ENCODE measurements at regions not wholly inside any gene's neighbourhood (a gene's known extent, or its start where the extent isn't known, plus 50 kb on each side); places are given as distances from the start of the nearest gene placed in this dataset.

DNA sequence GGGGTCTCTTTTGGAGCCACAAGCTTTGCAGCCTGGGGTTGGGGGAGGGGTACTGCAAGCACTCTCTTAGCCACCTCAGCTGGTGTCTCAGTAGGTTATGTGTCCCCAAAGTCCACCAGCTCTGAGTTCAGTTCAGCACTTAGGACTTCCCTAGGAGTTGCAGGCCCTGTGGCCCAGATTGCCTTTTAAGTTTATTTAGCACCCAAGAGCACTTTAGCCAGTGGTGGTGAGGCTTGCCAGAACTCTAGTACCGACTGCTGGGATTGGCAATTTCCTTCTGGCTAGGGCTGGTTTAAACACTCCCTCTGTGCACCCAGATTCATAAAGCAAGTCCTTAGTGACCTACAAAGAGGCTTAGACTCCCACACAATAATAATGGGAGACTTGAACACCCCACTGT lies 489.9 kb upstream of the RPS6KA3 start:
- Histone ChIP-seq H3K27ac (no peak overlapping the region), H3K9ac (ENCODE audit: insufficient read length) (no peak overlapping the region), H3K4me3 (no peak overlapping the region), H3K36me3 (ENCODE audit: insufficient read depth, low read length) (no peaks in the 10 kb centered on the region), H3K9me3 (ENCODE audit: low read depth, low read length) (no peaks in the 10 kb centered on the region)
- DNase-seq (ENCODE audit: low read depth, low spot score) = no peak
- TF ChIP-seq POLR2AphosphoS5 (IDR thresholded peaks at IDR 0.05; ENCODE audit: borderline replicate concordance, low read depth, low read length) = no peak

DNA sequence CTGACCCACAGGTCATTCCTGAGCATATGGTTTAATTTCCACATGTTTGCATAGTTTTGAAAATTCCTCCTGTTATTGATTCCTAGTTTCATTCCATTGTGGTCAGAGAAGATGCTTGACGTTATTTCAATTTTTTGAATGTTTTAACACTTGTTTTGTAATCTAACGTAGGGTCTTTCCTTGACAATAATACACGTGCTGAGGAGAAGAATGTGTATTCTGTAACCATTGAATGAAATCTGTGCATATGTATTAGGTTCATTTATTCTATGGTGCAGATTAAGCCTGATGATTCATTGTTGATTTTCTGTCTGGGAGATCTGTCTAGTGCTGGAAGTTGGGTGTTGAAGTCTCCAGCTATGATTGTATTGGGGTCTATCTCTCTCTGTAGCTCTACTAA lies 486.4 kb upstream of the RPS6KA3 start:
- H3K9ac ChIP-seq (ENCODE audit: insufficient read length) = no peak overlapping the region
- H3K27ac ChIP-seq = no peak overlapping the region
- TF ChIP-seq EZH2 (IDR thresholded peaks at IDR 0.05) (no peak), FOXP2 (optimal IDR thresholded peaks at IDR 0.05; ENCODE audit: control extremely low read depth, extremely low read length, insufficient read depth) (no peak)
- no peaks in the 10 kb centered on the region for H3K9me3 ChIP-seq (ENCODE audit: low read depth, low read length)
- DNase-seq (ENCODE audit: low read depth, low spot score) = no peak
- no peaks in the 10 kb centered on the region for H3K36me3 ChIP-seq (ENCODE audit: insufficient read depth, low read length)
- H3K4me3 ChIP-seq = no peak overlapping the region

DNA sequence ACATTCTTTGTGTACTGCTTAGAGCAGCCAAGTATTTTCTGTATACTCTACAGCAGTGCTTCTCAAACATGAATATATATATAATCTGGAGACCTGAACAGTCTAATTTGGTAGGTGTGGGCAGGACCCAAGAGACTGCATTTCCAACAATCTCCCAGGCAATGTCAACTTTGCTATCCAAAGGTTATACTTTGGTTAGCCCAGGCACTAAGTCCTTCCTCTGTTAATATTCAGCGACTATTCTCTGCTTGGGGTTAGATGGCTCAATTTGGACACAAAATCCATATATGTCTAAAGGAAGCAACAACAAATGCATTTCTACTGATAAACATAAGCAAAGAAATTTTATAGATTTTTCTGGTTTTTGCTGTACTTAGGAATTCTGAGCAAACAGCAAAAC lies 480.0 kb upstream of the RPS6KA3 start:
- no peak overlapping the region for H3K4me3 ChIP-seq
- H3K9me3 ChIP-seq (ENCODE audit: low read depth, low read length) = no peaks in the 10 kb centered on the region
- no peaks in the 10 kb centered on the region for H3K36me3 ChIP-seq (ENCODE audit: insufficient read depth, low read length)
- no peak overlapping the region for H3K9ac ChIP-seq (ENCODE audit: insufficient read length)
- DNase-seq (ENCODE audit: low read depth, low spot score) = no peak
- H3K27ac ChIP-seq = no peak overlapping the region
- TF ChIP-seq FOXP2 (optimal IDR thresholded peaks at IDR 0.05; ENCODE audit: control extremely low read depth, extremely low read length, insufficient read depth) (no peak), POLR2AphosphoS5 (IDR thresholded peaks at IDR 0.05; ENCODE audit: borderline replicate concordance, low read depth, low read length) (no peak), EZH2 (IDR thresholded peaks at IDR 0.05) (no peak)

DNA sequence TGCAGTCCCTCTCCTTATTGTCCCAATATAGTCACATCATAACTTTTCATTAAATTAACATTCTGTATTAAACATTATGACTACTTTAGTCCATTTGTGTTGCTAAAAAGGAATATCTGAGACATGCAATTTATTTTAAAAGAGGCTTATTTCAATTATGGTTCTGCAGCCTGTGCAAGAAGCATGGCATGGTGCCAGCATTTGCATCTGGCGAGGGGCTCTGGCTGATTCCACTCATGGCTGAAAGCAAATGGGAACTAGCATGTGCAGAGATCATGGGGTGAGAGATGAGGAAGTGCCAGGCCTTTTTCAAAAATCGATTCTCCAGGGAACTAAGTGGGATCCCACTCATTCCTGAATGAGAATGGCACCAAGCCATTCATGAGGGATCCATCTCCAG lies 476.3 kb upstream of the RPS6KA3 start:
- Histone ChIP-seq H3K9me3 (ENCODE audit: low read depth, low read length) (no peaks in the 10 kb centered on the region), H3K9ac (ENCODE audit: insufficient read length) (no peak overlapping the region), H3K27ac (no peak overlapping the region), H3K36me3 (ENCODE audit: insufficient read depth, low read length) (no peaks in the 10 kb centered on the region), H3K4me3 (no peak overlapping the region)
- no peak for DNase-seq (ENCODE audit: low read depth, low spot score)
- TF ChIP-seq FOXP2 (optimal IDR thresholded peaks at IDR 0.05; ENCODE audit: control extremely low read depth, extremely low read length, insufficient read depth) (no peak), EZH2 (IDR thresholded peaks at IDR 0.05) (no peak), POLR2AphosphoS5 (IDR thresholded peaks at IDR 0.05; ENCODE audit: borderline replicate concordance, low read depth, low read length) (no peak)

DNA sequence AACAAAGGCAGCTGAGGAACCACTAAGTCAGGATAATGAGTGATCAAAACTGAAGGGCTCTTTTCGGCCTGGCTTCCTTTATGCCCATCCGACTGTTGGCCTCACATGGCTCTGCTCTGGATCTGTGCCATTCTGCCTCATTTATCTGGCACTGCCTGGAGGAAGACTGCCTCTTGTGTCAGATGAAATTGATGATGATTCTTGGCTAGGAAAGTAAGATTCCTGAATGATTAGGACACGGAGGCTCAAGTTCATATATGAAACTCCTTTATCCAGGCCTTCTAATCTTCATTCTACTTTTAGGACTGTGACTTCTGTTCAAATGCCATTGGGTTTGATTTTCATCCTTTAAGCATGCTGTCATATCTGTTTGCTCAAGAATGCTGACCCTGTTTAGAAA lies 475.4 kb upstream of the RPS6KA3 start:
- Histone ChIP-seq H3K9ac (ENCODE audit: insufficient read length) (no peak overlapping the region), H3K36me3 (ENCODE audit: insufficient read depth, low read length) (no peaks in the 10 kb centered on the region), H3K27ac (no peak overlapping the region), H3K9me3 (ENCODE audit: low read depth, low read length) (no peaks in the 10 kb centered on the region), H3K4me3 (no peak overlapping the region)
- no peak for TF ChIP-seq FOXP2 (optimal IDR thresholded peaks at IDR 0.05; ENCODE audit: control extremely low read depth, extremely low read length, insufficient read depth)
- no peak for TF ChIP-seq EZH2 (IDR thresholded peaks at IDR 0.05)
- TF ChIP-seq POLR2AphosphoS5 (IDR thresholded peaks at IDR 0.05; ENCODE audit: borderline replicate concordance, low read depth, low read length) = no peak
- no peak for DNase-seq (ENCODE audit: low read depth, low spot score)

DNA sequence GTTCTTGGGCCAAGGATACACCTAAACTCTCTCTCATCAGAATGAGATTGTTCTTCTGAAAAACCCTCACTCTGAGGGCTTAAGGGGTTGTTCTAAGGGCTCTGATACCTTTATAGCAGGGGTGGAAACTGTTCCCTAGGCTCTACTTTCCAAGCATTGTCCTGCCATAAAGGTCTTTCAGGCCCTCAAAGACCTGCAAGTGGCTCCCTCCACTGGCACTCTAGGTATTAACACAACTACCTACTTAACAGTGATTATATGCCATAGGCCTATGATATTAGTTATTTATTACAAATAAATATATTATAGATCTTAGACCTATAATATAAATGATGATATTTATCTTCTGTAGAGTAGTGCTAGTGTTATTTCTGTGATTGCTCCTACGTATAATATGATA lies 473.7 kb upstream of the RPS6KA3 start:
- Histone ChIP-seq H3K4me3 (no peak overlapping the region), H3K36me3 (ENCODE audit: insufficient read depth, low read length) (no peaks in the 10 kb centered on the region), H3K27ac (no peak overlapping the region), H3K9ac (ENCODE audit: insufficient read length) (no peak overlapping the region), H3K9me3 (ENCODE audit: low read depth, low read length) (no peaks in the 10 kb centered on the region)
- TF ChIP-seq EZH2 (IDR thresholded peaks at IDR 0.05) (no peak), FOXP2 (optimal IDR thresholded peaks at IDR 0.05; ENCODE audit: control extremely low read depth, extremely low read length, insufficient read depth) (no peak)
- DNase-seq (ENCODE audit: low read depth, low spot score) = no peak

DNA sequence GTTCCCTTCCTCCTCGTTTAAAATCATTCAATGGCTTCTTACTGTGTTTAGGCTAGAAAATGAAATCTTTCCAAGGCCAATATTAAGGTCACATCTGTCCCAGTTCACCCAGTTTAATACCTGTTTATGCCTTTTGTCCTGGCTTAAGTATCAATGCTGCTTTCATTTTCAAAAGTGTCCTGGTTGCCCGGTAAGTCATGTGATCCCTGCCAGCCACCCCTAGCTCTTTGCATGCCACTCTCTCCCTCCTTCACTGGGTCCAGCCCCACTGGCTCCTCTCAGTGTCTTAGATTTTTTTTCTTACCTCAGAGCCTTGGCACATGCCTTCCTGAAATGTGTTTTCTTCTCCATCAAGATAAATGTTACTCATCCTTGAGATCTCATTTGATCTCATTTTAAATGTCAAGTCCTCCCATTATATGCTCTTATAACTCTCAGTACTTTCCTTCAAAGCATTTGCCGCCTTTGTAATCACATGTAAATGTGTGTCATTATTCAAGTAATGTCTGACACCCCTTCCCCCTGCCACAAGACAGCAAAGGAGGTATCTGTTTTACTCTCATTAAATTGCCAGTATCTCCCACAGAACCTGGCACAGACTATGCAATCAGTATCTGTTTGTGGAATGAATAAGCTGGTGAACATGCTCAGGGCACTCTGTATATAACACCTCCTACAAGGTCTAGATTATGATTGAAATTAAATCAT lies 472.5 kb upstream of the RPS6KA3 start:
- Histone ChIP-seq H3K9me3 (ENCODE audit: low read depth, low read length) (no peaks in the 10 kb centered on the region), H3K36me3 (ENCODE audit: insufficient read depth, low read length) (no peaks in the 10 kb centered on the region), H3K27ac (no peak overlapping the region), H3K4me3 (no peak overlapping the region), H3K9ac (ENCODE audit: insufficient read length) (no peak overlapping the region)
- no peak for TF ChIP-seq POLR2AphosphoS5 (IDR thresholded peaks at IDR 0.05; ENCODE audit: borderline replicate concordance, low read depth, low read length)
- TF ChIP-seq FOXP2 (optimal IDR thresholded peaks at IDR 0.05; ENCODE audit: control extremely low read depth, extremely low read length, insufficient read depth) = no peak
- TF ChIP-seq EZH2 (IDR thresholded peaks at IDR 0.05) = no peak
- no peak for DNase-seq (ENCODE audit: low read depth, low spot score)

DNA sequence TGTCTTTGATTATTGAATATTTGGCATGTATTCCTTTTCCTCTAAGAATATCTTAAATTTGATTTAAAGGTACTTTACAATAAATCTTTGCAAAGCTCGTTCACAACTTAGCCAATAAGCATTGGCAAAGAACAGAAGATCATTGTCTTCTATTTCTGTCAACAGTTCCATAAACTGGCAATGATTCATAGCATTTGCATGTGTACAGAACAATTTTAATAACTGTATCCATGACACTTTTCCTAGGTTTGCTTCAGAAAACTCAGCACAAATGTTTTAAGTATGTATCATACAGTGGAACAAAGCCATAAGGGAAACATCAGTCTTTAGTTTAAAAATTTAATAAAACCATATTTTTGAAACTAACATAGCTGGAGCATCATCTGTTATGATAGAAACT lies 462.7 kb upstream of the RPS6KA3 start:
- no peak for TF ChIP-seq FOXP2 (optimal IDR thresholded peaks at IDR 0.05; ENCODE audit: control extremely low read depth, extremely low read length, insufficient read depth)
- Histone ChIP-seq H3K9me3 (ENCODE audit: low read depth, low read length) (no peaks in the 10 kb centered on the region), H3K4me3 (no peak overlapping the region), H3K27ac (no peak overlapping the region), H3K36me3 (ENCODE audit: insufficient read depth, low read length) (no peaks in the 10 kb centered on the region), H3K9ac (ENCODE audit: insufficient read length) (no peak overlapping the region)
- DNase-seq (ENCODE audit: low read depth, low spot score) = no peak

DNA sequence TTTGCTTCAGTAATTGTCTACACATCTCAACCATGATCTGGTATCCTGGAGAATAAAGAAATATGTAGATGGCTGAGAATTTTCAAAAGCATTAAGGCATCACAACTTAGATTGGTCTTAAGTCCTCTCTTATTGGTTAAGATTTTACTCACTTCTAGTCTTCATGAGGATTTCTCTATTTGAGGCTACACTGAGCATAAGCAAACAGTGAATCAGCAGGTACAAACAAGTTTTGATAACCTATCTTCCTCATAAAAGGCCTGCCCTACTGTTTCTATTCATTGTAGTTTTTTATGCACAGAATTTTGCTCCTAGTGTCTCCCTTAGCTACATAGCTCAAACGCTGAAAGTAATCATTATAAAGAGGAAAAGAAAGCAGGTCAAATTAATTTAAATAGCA lies 460.7 kb upstream of the RPS6KA3 start:
- Histone ChIP-seq H3K4me3 (no peak overlapping the region), H3K9ac (ENCODE audit: insufficient read length) (no peak overlapping the region), H3K36me3 (ENCODE audit: insufficient read depth, low read length) (no peaks in the 10 kb centered on the region), H3K9me3 (ENCODE audit: low read depth, low read length) (no peaks in the 10 kb centered on the region), H3K27ac (no peak overlapping the region)
- DNase-seq (ENCODE audit: low read depth, low spot score) = no peak
- TF ChIP-seq FOXP2 (optimal IDR thresholded peaks at IDR 0.05; ENCODE audit: control extremely low read depth, extremely low read length, insufficient read depth) (no peak), POLR2AphosphoS5 (IDR thresholded peaks at IDR 0.05; ENCODE audit: borderline replicate concordance, low read depth, low read length) (no peak), EZH2 (IDR thresholded peaks at IDR 0.05) (no peak)

All from SK-N-MC (cell line).